ENCODE measurements at regions not wholly inside any gene's neighbourhood (a gene's known extent, or its start where the extent isn't known, plus 50 kb on each side); places are given as distances from the start of the nearest gene placed in this dataset.
"Not testable (repeated sequence)": the region's sequence is repeated elsewhere in the genome, so short reads cannot be mapped to it uniquely, and the experiment has no call there.

GRCh38 chr13:53305419-53305818 is 276.8 kb downstream of the OLFM4 start:
- FAIRE-seq; H4K91ac ChIP-seq (replicated peaks; ENCODE audit: insufficient read length, low read length); H2BK120ac ChIP-seq (replicated peaks; ENCODE audit: low read depth, low read length); H3K36me3 ChIP-seq (ENCODE audit: control insufficient read depth in 2 of 4, insufficient read depth in 4 of 4, low read length in 3 of 4); H3K4ac ChIP-seq (replicated peaks; ENCODE audit: insufficient read length, low read depth, low read length); H2AK5ac ChIP-seq (ENCODE audit: low read depth, low read length); H3K23me2 ChIP-seq (ENCODE audit: low read depth, low read length); POLR2A ChIA-PET (ENCODE audit: partially characterized antibody); H3K23ac ChIP-seq (ENCODE audit: insufficient read length); H3K4me1 ChIP-seq (replicated peaks in 1 of 4; ENCODE audit: control insufficient read depth in 3 of 4, insufficient read depth in 4 of 4, low read length in 3 of 4); H4K20me1 ChIP-seq (replicated peaks in 1 of 2; ENCODE audit: control insufficient read depth in 1 of 2, insufficient read depth in 2 of 2, low read length in 2 of 2); H2BK15ac ChIP-seq (ENCODE audit: low read length); H3K27me3 ChIP-seq (replicated peaks in 1 of 4; ENCODE audit: control insufficient read depth in 3 of 4, extremely low read depth in 1 of 4, insufficient read depth in 3 of 4, low read length in 3 of 4); H3K4me2 ChIP-seq (ENCODE audit: insufficient read depth in 1 of 2, low read depth in 2 of 2, low read length in 2 of 2); H3K4me3 ChIP-seq (ENCODE audit: extremely low read depth in 1 of 4, insufficient read depth in 2 of 4, low read depth in 3 of 4, low read length in 4 of 4); H3K56ac ChIP-seq (replicated peaks; ENCODE audit: insufficient read length, low read depth, low read length); H4K8ac ChIP-seq (ENCODE audit: extremely low read depth, insufficient read depth, low read length); DNase-seq (ENCODE audit: low read depth in 1 of 2, low spot score in 2 of 2); H3K27ac ChIP-seq (ENCODE audit: low read depth, low read length); H3K9ac ChIP-seq (replicated peaks in 1 of 4; ENCODE audit: extremely low read depth in 1 of 4, low read depth in 3 of 4, low read length in 3 of 4); H3K79me2 ChIP-seq (ENCODE audit: control insufficient read depth in 1 of 2, insufficient read depth in 2 of 2, low read length in 2 of 2); H2BK12ac ChIP-seq (ENCODE audit: low read depth, low read length); H3K18ac ChIP-seq (ENCODE audit: extremely low read depth, low read length); H2AFZ ChIP-seq (ENCODE audit: low read length); H3K14ac ChIP-seq (ENCODE audit: insufficient read length); H2BK20ac ChIP-seq (ENCODE audit: low read length); H3K9me3 ChIP-seq (ENCODE audit: insufficient read depth in 2 of 2, low read depth in 1 of 2, low read length in 1 of 2); H2BK5ac ChIP-seq (ENCODE audit: low read depth, low read length); H3K79me1 ChIP-seq (ENCODE audit: low read depth, low read length); H4K5ac ChIP-seq (ENCODE audit: insufficient read length, low read depth, low read length): not testable (repeated sequence)
- TF ChIP-seq CTCF (IDR thresholded peaks at IDR 0.05; ENCODE audit: control extremely low read depth in 1 of 3, insufficient read depth in 1 of 3, low read depth in 1 of 3, low read length in 3 of 3) (peak in 2 of 3 experiments; percentile 2 to 29; a peak in 2 of 4 replicates), RAD21 (IDR thresholded peaks at IDR 0.05 in 1 of 2, conservative IDR thresholded peaks at IDR 0.05 in 1 of 2; ENCODE audit: low read depth in 2 of 2, low read length in 2 of 2) (peak; percentile 39 to 42)
- CTCF ChIA-PET (ENCODE audit: partially characterized antibody) = interaction anchor here (1.6 to 1.8 kb wide), 3 partner anchors 9 to 63 kb away, joined by 4 to 6 read pairs (median 4); no protein-coding TSS in a partner anchor
- WGBS, 2 experiments (ENCODE audit: extremely low coverage in 1 of 2, insufficient coverage in 1 of 2, insufficient read length in 1 of 2, insufficient replicate concordance in 2 of 2, low coverage in 1 of 2, low lambda C conversion rate in 2 of 2, missing lambda C conversion rate in 1 of 2) = 100% methylated on average over 1 of the region's 1 CpG; no CpG with 5 or more reads in 1 of the 2 experiments
